Stimulated activated CD8-positive, alpha-beta memory T cell treated with anti-CD3 and anti-CD28 coated beads, Interleukin-15, amount 100 ng/mL, for 24 hours (primary cell): ENCODE measurements at regions not wholly inside any gene's neighbourhood (a gene's known extent, or its start where the extent isn't known, plus 50 kb on each side); places are given as distances from the start of the nearest gene placed in this dataset.
"Not testable (repeated sequence)": the region's sequence is repeated elsewhere in the genome, so short reads cannot be mapped to it uniquely, and the experiment has no call there.

Experiments
- DNase-seq: peaks from one replicate; pipeline ENCODE4 v3.0.0-alpha.2; 2020; ENCODE audit warnings: low read depth

GRCh38 chr19:32038961-32039360, 306.4 kb upstream of the ZNF507 start:
- no peak for DNase-seq

GRCh38 chr19:32039440-32039839, 306.0 kb upstream of the ZNF507 start:
- no peak for DNase-seq

GRCh38 chr19:32040236-32040635, 305.2 kb upstream of the ZNF507 start:
- DNase-seq, result no peak

- no peak for DNase-seq
Measured at GRCh38 chr19:32041681-32042292, 303.6 kb upstream of the ZNF507 start.

GRCh38 chr19:32047788-32048187, 297.6 kb upstream of the ZNF507 start:
- no peak for DNase-seq

- DNase-seq, result no peak
Measured at GRCh38 chr19:32053376-32053775, 292.0 kb upstream of the ZNF507 start.

- DNase-seq, result no peak
Measured at GRCh38 chr19:32053861-32054260, 291.5 kb upstream of the ZNF507 start.

- DNase-seq, result no peak
Measured at GRCh38 chr19:32058131-32058530, 287.3 kb upstream of the ZNF507 start.

GRCh38 chr19:32061315-32061714, 284.1 kb upstream of the ZNF507 start:
- DNase-seq, result no peak

- DNase-seq, result no peak
Measured at GRCh38 chr19:32063601-32064000, 281.8 kb upstream of the ZNF507 start.

- DNase-seq, result no peak
Measured at GRCh38 chr19:32066056-32066455, 279.4 kb upstream of the ZNF507 start.

- no peak for DNase-seq
Measured at GRCh38 chr19:32067685-32068084, 277.7 kb upstream of the ZNF507 start.

- no peak for DNase-seq
Measured at GRCh38 chr19:32068793-32069192, 276.6 kb upstream of the ZNF507 start.

- no peak for DNase-seq
Measured at GRCh38 chr19:32070101-32070500, 275.3 kb upstream of the ZNF507 start.

GRCh38 chr19:32082028-32082427, 263.4 kb upstream of the ZNF507 start:
- DNase-seq, result no peak

GRCh38 chr19:32084756-32085363, 260.6 kb upstream of the ZNF507 start:
- not testable (repeated sequence) for DNase-seq

GRCh38 chr19:32091241-32091640, 254.2 kb upstream of the ZNF507 start:
- no peak for DNase-seq

GRCh38 chr19:32097011-32097410, 248.4 kb upstream of the ZNF507 start:
- DNase-seq, result no peak

- no peak for DNase-seq
Measured at GRCh38 chr19:32097620-32098019, 247.8 kb upstream of the ZNF507 start.

- DNase-seq, result no peak
Measured at GRCh38 chr19:32098968-32099367, 246.4 kb upstream of the ZNF507 start.

GRCh38 chr19:32101206-32101605, 244.2 kb upstream of the ZNF507 start:
- DNase-seq, result no peak

- no peak for DNase-seq
Measured at GRCh38 chr19:32103541-32103940, 241.9 kb upstream of the ZNF507 start.

- no peak for DNase-seq
Measured at GRCh38 chr19:32104153-32104849, 241.1 kb upstream of the ZNF507 start.

- DNase-seq, result no peak
Measured at GRCh38 chr19:32104850-32105235, 240.6 kb upstream of the ZNF507 start.
